BJ (cell line): ENCODE measurements at regions not wholly inside any gene's neighbourhood (a gene's known extent, or its start where the extent isn't known, plus 50 kb on each side); places are given as distances from the start of the nearest gene placed in this dataset.

Source experiments
- CTCF ChIA-PET: fragments of 350-600 bp; formaldehyde crosslinking; extraction: SDS; loops from one replicate; lab custom pipeline; 2021; ENCODE audit warnings: antibody characterized with exemption, inconsistent platforms; lab: Yijun Ruan, JAX
- POLR2A ChIA-PET: fragments of 300-600 bp; sonication (Branson Sonifier 250); formaldehyde crosslinking; extraction: SDS; loops from one replicate; lab custom pipeline; 2021; ENCODE audit warnings: antibody characterized with exemption; lab: Charles Lee
- DNase-seq: peaks from one replicate; pipeline ENCODE4 v3.0.0-alpha.2; 2011; ENCODE audit warnings: low read depth
- H3K27me3 ChIP-seq: 2 replicates; pipeline ENCODE4 v1.6.0; 2011; ENCODE audit warnings: low read length; ENCODE audit not compliant: control insufficient read depth, insufficient read depth
- H3K36me3 ChIP-seq: 2 replicates; pipeline ENCODE4 v1.5.1; 2011; ENCODE audit warnings: low read length; ENCODE audit not compliant: control insufficient read depth, insufficient read depth
- H3K4me3 ChIP-seq: 2 replicates; pipeline ENCODE4 v1.5.1; 2011; ENCODE audit warnings: low read depth, mild to moderate bottlenecking, control low read depth, low read length
- TF ChIP-seq, protein P1 (sequence below): IDR thresholded peaks from 2 replicates; pipeline ENCODE4 v1.5.1; 2011; ENCODE audit warnings: low read depth, mild to moderate bottlenecking, control low read depth, inconsistent platforms, low read length, moderate library complexity; ENCODE audit not compliant: insufficient read depth

DNA sequence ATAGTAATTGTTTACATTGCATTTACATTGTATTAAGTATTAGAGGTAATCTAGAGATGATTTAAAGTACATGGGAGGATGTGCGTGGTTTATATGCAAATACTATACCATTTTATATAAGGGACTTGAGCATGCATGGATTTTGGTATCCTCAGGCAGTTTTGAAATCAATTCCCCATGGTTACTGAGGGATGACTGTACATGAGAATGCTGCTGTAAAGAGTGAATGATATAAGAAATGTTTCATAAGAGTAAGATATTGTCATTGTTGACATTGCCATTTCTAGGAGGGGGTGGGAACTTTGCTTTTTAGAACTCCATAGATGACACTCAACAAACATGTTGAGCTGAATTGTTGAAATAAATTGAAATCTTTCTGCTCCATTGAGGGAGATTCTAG is 185.0 kb downstream of the SEMA6A start:
- TF ChIP-seq, protein P1, sequence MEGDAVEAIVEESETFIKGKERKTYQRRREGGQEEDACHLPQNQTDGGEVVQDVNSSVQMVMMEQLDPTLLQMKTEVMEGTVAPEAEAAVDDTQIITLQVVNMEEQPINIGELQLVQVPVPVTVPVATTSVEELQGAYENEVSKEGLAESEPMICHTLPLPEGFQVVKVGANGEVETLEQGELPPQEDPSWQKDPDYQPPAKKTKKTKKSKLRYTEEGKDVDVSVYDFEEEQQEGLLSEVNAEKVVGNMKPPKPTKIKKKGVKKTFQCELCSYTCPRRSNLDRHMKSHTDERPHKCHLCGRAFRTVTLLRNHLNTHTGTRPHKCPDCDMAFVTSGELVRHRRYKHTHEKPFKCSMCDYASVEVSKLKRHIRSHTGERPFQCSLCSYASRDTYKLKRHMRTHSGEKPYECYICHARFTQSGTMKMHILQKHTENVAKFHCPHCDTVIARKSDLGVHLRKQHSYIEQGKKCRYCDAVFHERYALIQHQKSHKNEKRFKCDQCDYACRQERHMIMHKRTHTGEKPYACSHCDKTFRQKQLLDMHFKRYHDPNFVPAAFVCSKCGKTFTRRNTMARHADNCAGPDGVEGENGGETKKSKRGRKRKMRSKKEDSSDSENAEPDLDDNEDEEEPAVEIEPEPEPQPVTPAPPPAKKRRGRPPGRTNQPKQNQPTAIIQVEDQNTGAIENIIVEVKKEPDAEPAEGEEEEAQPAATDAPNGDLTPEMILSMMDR = no peak
- no peak for DNase-seq
- ChIA-PET POLR2A (no interaction called here), CTCF (no interaction called here)
- H3K27me3 ChIP-seq = no peaks in the 10 kb centered on the region
- H3K36me3 ChIP-seq = no peaks in the 10 kb centered on the region
- no peak overlapping the region for H3K4me3 ChIP-seq

DNA sequence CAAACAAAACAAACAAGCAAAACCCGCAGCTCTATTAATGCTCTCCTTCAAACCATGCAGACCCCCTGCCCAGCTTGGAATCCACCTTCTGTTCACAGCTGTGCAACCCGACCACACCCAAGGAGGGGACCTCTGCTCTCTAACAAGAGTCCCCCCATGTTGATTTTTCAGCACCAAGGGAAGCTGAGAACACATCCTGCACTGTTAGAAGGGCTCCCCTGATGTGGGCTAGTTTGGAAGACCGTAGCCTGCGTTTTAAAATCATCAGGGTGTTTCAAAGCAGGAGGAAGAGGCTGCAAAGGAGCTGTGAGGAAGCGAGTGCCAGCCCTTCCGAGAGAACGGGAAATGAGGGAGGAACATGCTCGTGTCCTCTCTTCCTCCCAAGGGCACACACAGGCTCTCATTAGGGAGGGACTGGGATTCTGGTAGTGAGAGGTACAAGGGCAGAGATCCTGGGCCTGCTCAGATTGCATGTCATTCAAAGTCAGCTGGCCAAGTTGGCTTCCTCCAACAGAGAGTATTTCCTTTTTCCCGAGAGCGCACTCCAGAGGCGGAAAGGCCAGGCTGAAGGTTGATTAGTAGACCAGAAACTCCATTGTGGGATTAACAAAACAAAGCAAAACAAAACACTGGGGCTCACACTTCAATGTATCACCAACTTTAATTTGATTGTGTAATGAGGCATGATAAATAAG is 185.9 kb downstream of the SEMA6A start:
- no peaks in the 10 kb centered on the region for H3K27me3 ChIP-seq
- H3K36me3 ChIP-seq = no peaks in the 10 kb centered on the region
- DNase-seq = no peak
- CTCF ChIA-PET = interaction anchor here (1.3 kb wide), 1 partner anchor 15 kb away, joined by 5 read pairs; no protein-coding TSS in a partner anchor
- POLR2A ChIA-PET = no interaction called here
- TF ChIP-seq, protein P1 = no peak
- no peak overlapping the region for H3K4me3 ChIP-seq

DNA sequence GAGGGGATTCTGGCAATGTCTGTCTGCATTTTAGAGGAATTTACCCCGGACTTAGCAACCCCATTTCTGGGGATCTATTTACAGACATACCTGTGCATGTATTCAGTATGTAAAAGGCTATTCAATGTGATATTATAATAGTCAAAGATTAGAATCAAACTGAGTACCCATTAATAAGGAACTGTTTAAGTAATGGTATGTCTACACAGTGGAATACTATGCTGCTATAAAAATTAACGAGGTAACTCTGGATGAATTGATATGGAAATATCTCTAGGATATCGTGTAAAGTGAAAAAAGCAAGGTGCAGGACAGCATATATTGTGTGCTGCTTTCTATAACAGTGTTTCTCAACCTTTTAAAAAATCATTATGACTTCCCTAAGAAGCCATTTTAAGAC is 186.9 kb downstream of the SEMA6A start:
- POLR2A ChIA-PET = no interaction called here
- TF ChIP-seq, protein P1 = no peak
- Histone ChIP-seq H3K4me3 (no peak overlapping the region), H3K27me3 (no peaks in the 10 kb centered on the region), H3K36me3 (no peaks in the 10 kb centered on the region)
- no peak for DNase-seq
- CTCF ChIA-PET = interaction anchor here (0.6 kb wide), 1 partner anchor 667 kb away, joined by 3 read pairs; no protein-coding TSS in a partner anchor

DNA sequence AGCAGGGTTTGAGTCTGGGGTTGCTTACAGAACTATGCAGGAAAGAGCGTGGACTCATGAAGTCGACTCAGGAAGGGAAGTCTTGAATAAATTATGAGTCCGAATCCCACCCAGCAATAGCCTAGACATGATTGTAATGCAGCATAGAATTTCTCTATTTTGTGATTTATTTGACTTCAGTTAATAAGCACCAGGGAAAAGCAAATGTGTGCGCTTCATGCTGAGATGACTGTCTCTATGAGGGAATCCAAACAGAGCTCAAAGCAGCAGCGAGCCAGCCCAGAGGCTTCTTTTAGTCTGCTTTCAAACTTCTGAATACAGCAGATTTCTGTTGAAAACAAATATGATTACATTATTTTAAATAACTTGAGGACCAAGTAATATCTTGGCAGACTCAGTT is 188.0 kb downstream of the SEMA6A start:
- no peak for DNase-seq
- H3K4me3 ChIP-seq = no peak overlapping the region
- no peaks in the 10 kb centered on the region for H3K27me3 ChIP-seq
- TF ChIP-seq, protein P1 = no peak
- H3K36me3 ChIP-seq = no peaks in the 10 kb centered on the region
- ChIA-PET POLR2A (no interaction called here), CTCF (no interaction called here)

DNA sequence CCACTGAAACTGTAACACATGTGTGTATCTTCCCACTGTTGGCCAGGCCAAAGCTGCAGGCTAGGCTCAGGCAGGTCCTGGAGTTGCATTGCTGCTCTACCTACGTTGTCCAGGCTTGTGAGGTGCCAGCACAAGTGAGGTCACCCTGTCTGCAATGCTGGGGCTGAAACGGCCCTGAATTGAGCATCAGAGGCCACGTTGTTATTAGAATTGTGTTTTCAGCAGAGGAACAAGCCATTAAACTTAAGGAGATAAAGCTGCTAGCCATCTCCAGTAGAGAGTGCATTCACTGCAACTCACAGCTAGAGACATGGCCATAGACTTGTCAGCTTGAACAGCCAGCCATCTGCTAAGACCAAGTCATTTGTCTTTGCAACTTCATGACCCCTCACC is 191.8 kb downstream of the SEMA6A start:
- no peaks in the 10 kb centered on the region for H3K27me3 ChIP-seq
- CTCF ChIA-PET = no interaction called here
- POLR2A ChIA-PET = no interaction called here
- TF ChIP-seq, protein P1 = no peak
- no peak for DNase-seq
- no peaks in the 10 kb centered on the region for H3K36me3 ChIP-seq
- H3K4me3 ChIP-seq = no peak overlapping the region
